Iris pigment epithelial cell (primary cell): ENCODE measurements at regions not wholly inside any gene's neighbourhood (a gene's known extent, or its start where the extent isn't known, plus 50 kb on each side); places are given as distances from the start of the nearest gene placed in this dataset.

ENCODE experiments used
- DNase-seq: peaks from one replicate; pipeline ENCODE4 v3.0.0-alpha.2; 2011; ENCODE audit warnings: low read depth

DNA sequence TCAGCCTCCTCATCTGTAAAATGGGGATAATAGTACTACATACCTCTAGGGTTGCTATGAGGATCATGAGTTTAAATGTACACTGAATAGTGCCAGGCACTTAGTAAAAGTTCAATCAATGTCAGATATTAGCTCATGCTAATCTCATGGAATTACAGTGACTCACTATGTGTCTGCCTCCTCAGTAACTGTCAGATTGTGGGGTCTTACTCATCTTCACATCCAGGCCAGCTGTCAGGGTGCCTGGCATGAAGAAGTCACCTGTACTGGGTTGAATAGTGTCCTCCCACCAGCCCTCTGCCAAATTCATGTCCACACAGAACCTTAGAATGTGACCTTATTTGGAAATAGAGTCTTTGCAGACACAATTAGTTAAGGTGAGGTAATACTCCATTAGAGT, 54.3 kb upstream of the STIM2 start:
- peak; percentile 19 for DNase-seq

DNA sequence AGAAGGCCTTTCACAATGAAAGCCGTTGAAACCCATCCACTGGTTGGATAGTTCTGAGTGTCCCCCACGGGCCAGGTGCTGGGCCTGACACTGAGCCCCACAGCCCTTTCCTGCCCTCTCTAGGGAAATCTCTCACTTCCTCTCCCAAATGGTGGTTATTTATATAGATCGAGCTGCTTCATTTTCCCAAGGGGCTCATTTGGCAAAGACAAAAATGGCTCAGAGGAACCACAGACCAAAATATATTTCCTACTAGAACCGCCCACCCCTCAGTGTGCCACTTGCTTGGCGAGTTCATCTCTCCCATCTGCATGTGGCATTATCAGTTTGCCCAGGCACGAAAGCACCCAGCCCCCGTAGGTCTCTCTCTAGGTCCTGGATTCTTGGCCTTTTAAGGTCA, 53.3 kb upstream of the STIM2 start:
- DNase-seq: no peak

DNA sequence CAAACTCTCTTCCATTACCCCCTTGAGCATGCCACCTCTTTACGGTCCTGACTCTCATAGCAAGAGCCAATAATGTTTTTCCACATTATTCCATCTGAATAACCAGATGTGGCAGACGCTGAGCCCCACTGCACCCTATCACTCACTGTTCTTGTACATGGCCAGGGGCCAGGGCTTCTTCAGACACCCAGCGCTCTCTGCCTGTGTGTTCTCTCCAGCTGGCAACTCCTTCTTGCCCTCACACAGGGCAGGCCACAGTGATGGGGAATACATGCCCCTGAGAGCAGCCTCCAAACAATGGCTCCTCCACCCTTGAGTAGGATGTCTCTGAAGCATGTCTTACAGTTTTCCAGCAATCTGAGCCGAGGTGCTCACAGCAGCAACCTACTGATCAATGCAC, 50.8 kb upstream of the STIM2 start:
- DNase-seq: no peak
